PC-9 (cell line): ENCODE measurements at regions not wholly inside any gene's neighbourhood (a gene's known extent, or its start where the extent isn't known, plus 50 kb on each side); places are given as distances from the start of the nearest gene placed in this dataset.

Source experiments
- BruUV-seq: library from RNA; stranded (reverse); fragments of 400-500 nt; replicated peaks from 2 replicates; lab custom pipeline; 2021; lab: Mats Ljungman, UMichigan
- CTCF ChIA-PET: fragments of 300-600 bp; sonication (Branson Sonifier 250); formaldehyde crosslinking; loops from one replicate; lab custom pipeline; 2022; ENCODE audit warnings: antibody characterized with exemption; lab: Charles Lee
- POLR2A ChIA-PET: fragments of 300-600 bp; sonication (Branson Sonifier 250); formaldehyde crosslinking; loops from one replicate; lab custom pipeline; 2022; ENCODE audit warnings: antibody characterized with exemption; ENCODE audit not compliant: unreplicated experiment; lab: Charles Lee
- DNase-seq, 2 experiments: peaks; one replicate each; pipeline versions ENCODE4 v3.0.0 to v3.0.0-alpha.2; 2015 to 2022; ENCODE audit warnings: mixed read lengths in 1 of 2
- H2AFZ ChIP-seq: fragments of 200-600 bp; sonication (generic); 2 replicates; pipeline ENCODE4 v1.8.1; 2017; ENCODE audit warnings: antibody characterized with exemption
- H3F3A ChIP-seq: fragments of 200-600 bp; sonication (generic); 2 replicates; pipeline ENCODE4 v1.8.1; 2017; ENCODE audit warnings: antibody characterized with exemption, mild to moderate bottlenecking, low read depth; ENCODE audit not compliant: insufficient read depth
- H3K27ac ChIP-seq: fragments of 200-600 bp; sonication (generic); 2 replicates; pipeline ENCODE4 v1.6.1; 2016; ENCODE audit warnings: mixed run types
- H3K27me3 ChIP-seq: fragments of 200-600 bp; sonication (generic); 2 replicates; pipeline ENCODE4 v1.6.1; 2016; ENCODE audit warnings: low read depth, mixed run types; ENCODE audit not compliant: insufficient read depth
- H3K36me3 ChIP-seq: fragments of 200-600 bp; sonication (generic); 2 replicates; pipeline ENCODE4 v1.6.1; 2016; ENCODE audit warnings: low read depth, mixed run types
- H3K4me1 ChIP-seq: fragments of 200-600 bp; sonication (generic); replicated peaks from 2 replicates; pipeline ENCODE4 v1.6.1; 2016; ENCODE audit warnings: mixed run types; ENCODE audit not compliant: insufficient read depth
- H3K4me2 ChIP-seq: fragments of 200-600 bp; sonication (generic); 2 replicates; pipeline ENCODE4 v1.6.1; 2017; ENCODE audit warnings: mixed run types
- H3K4me3 ChIP-seq: fragments of 200-600 bp; sonication (generic); 2 replicates; pipeline ENCODE4 v1.6.1; 2016; ENCODE audit warnings: mixed run types
- H3K79me2 ChIP-seq: fragments of 200-600 bp; sonication (generic); 2 replicates; pipeline ENCODE4 v1.6.1; 2017; ENCODE audit warnings: low read depth, mixed run types
- H3K9me2 ChIP-seq: fragments of 200-600 bp; sonication (generic); 2 replicates; pipeline ENCODE4 v1.8.1; 2017; ENCODE audit warnings: mild to moderate bottlenecking; ENCODE audit not compliant: insufficient read depth
- H3K9me3 ChIP-seq: fragments of 200-600 bp; sonication (generic); 2 replicates; pipeline ENCODE4 v1.8.1; 2016; ENCODE audit warnings: low read depth; ENCODE audit not compliant: insufficient read depth
- H4K20me1 ChIP-seq: fragments of 200-600 bp; sonication (generic); 2 replicates; pipeline ENCODE4 v1.8.1; 2017; ENCODE audit not compliant: insufficient read depth
- CTCF ChIP-seq: fragments of 200-600 bp; sonication (generic); conservative IDR thresholded peaks from 2 replicates; pipeline ENCODE4 v1.6.1; 2017; ENCODE audit warnings: mixed run types, antibody characterized with exemption, mild to moderate bottlenecking, moderate library complexity
- EZH2 ChIP-seq: fragments of 200-600 bp; sonication (generic); IDR thresholded peaks from 2 replicates; pipeline ENCODE4 v1.8.0; 2017; ENCODE audit warnings: antibody characterized with exemption, low read depth
- intact Hi-C: fragments of 100-400 bp; cut with micrococcal nuclease; formaldehyde crosslinking; loops from one replicate; pipeline ENCODE4 v1.10.0; 2022; ENCODE audit not compliant: unreplicated experiment

- BruUV-seq, result no TSS peak
Measured at GRCh38 chr14:44438936-44439335, 68.1 kb downstream of the FSCB start.

GRCh38 chr14:44438221-44438620, 68.9 kb downstream of the FSCB start:
- DNase-seq, result no peak
- H3K4me2 ChIP-seq, result no peak overlapping the region
- no peaks in the 10 kb centered on the region for H3K79me2 ChIP-seq
- H3F3A ChIP-seq, result no peaks in the 10 kb centered on the region
- no peak overlapping the region for H2AFZ ChIP-seq
- no TSS peak for BruUV-seq
- intact Hi-C loops, result no loop called here
- H3K4me1 ChIP-seq, result no peaks in the 10 kb centered on the region
- no peak overlapping the region for H3K27ac ChIP-seq
- H3K9me3 ChIP-seq, result no peaks in the 10 kb centered on the region
- no peak overlapping the region for H3K4me3 ChIP-seq
- H4K20me1 ChIP-seq, result no peaks in the 10 kb centered on the region
- TF ChIP-seq CTCF (no peak), EZH2 (no peak)
- POLR2A ChIA-PET, result interaction anchor here (0.7 kb wide), 1 partner anchor 425 kb away, joined by 4 read pairs; no protein-coding TSS in a partner anchor
- H3K9me2 ChIP-seq, result no peaks in the 10 kb centered on the region
- CTCF ChIA-PET, result no interaction called here
- no peaks in the 10 kb centered on the region for H3K36me3 ChIP-seq
- no peaks in the 10 kb centered on the region for H3K27me3 ChIP-seq

More at GRCh38 chr14:44438936-44439335, 68.1 kb downstream of the FSCB start:
- Histone ChIP-seq H3K27me3 (no peaks in the 10 kb centered on the region), H3K36me3 (no peaks in the 10 kb centered on the region), H3K79me2 (no peaks in the 10 kb centered on the region), H3K4me2 (no peak overlapping the region), H3K9me2 (no peaks in the 10 kb centered on the region), H3K4me3 (no peak overlapping the region), H3K27ac (no peak overlapping the region), H4K20me1 (no peaks in the 10 kb centered on the region), H3K4me1 (no peaks in the 10 kb centered on the region), H3F3A (no peaks in the 10 kb centered on the region), H2AFZ (no peak overlapping the region), H3K9me3 (no peaks in the 10 kb centered on the region)
- no peak for TF ChIP-seq EZH2
- TF ChIP-seq CTCF, result no peak
- no peak for DNase-seq
- ChIA-PET POLR2A (no interaction called here), CTCF (no interaction called here)
- intact Hi-C loops, result no loop called here

- Histone ChIP-seq H3K79me2 (no peaks in the 10 kb centered on the region), H3K27ac (no peak overlapping the region), H3F3A (no peaks in the 10 kb centered on the region), H4K20me1 (no peaks in the 10 kb centered on the region), H3K4me1 (no peaks in the 10 kb centered on the region), H3K27me3 (no peaks in the 10 kb centered on the region), H3K36me3 (no peaks in the 10 kb centered on the region), H3K4me2 (no peak overlapping the region), H3K4me3 (no peak overlapping the region), H3K9me2 (no peaks in the 10 kb centered on the region), H3K9me3 (no peaks in the 10 kb centered on the region), H2AFZ (no peak overlapping the region)
- no TSS peak for BruUV-seq
- intact Hi-C loops, result no loop called here
- no peak for DNase-seq
- CTCF ChIA-PET, result no interaction called here
- POLR2A ChIA-PET, result no interaction called here
- TF ChIP-seq CTCF (no peak), EZH2 (no peak)
Measured at GRCh38 chr14:44436458-44436857, 70.6 kb downstream of the FSCB start.
